ENCODE measurements at regions not wholly inside any gene's neighbourhood (a gene's known extent, or its start where the extent isn't known, plus 50 kb on each side); places are given as distances from the start of the nearest gene placed in this dataset.

DNA sequence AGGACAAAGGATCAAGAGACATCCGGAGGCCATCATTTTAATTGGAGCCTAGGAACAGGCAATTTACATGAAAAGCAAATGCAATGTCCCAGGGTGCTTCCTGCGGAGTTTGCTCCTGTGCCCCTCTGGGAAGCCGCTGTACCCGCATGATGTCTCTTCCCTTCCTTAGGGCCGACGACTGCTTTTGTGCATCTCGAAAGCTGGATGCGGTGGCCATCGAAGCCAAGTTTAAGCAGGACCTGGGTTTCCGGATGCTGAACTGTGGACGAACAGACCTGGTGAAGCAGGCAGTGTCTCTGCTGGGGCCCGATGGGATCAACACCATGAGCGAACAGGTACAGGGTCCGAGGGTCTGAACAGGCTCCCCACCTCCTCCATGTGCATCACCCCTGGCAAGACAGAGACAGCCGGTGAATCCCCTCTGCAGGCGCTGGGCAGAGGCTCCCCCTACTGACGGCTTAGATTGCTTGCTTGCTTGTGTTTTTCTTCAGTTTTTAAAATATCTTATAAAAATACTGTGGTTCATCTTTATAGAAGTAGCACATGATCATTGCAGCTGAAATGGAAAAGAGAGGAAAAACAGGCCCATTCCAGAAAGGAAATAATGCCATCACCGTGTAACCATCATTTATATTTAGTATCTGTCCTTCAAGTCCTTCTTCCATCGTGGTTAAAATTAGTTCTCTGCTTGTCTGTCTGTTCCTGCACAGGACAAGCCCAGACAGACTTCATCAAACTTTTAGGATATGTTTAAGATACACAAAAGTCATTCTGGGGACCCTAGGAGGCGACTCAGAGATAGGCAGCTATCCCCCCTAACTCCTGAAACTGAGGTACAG, 75.4 kb upstream of the PWP1 start:
- Histone ChIP-seq H3K79me2 (ENCODE audit: control insufficient read depth, insufficient read depth, low read length) (no peaks in the 10 kb centered on the region), H3K4me1 (replicated peaks in 1 of 2; ENCODE audit: control insufficient read depth in 2 of 2, insufficient read depth in 2 of 2, low read length in 2 of 2) (no peaks in the 10 kb centered on the region; a peak in 1 of 5 replicates), H2AFZ (ENCODE audit: low read depth, low read length) (no peak overlapping the region), H4K20me1 (replicated peaks; ENCODE audit: control insufficient read depth, insufficient read depth, low read length) (0 out of 2 replicates have a peak, but pooled peaks cover 4% of the 10 kb centered on the region), H3K36me3 (ENCODE audit: control insufficient read depth, insufficient read depth, low read length) (no peaks in the 10 kb centered on the region), H3K27ac (ENCODE audit: extremely low read depth, low read depth, low read length) (no peak overlapping the region), H3K9ac (ENCODE audit: insufficient read depth in 1 of 2, low read depth in 2 of 2, low read length in 2 of 2) (no peak overlapping the region), H3K4me3 (no peak overlapping the region), H3K4me2 (ENCODE audit: insufficient read depth, low read length) (no peak overlapping the region), H3K9me3 (replicated peaks; ENCODE audit: control insufficient read depth, insufficient read depth, low read depth, low read length) (no peaks in the 10 kb centered on the region), H3K27me3 (ENCODE audit: control insufficient read depth in 2 of 2, insufficient read depth in 2 of 2, low read length in 2 of 2) (peaks cover 28 to 34% of the 10 kb centered on the region in 2 experiments; a peak in 4 of 5 replicates), H3K9me1 (ENCODE audit: control insufficient read depth, insufficient read depth, low read length) (no peaks in the 10 kb centered on the region)
- 10% methylated on average over 20 of the region's 20 CpGs for WGBS (ENCODE audit: insufficient coverage, low coverage, missing lambda C conversion rate)
- TF ChIP-seq COPS2 (conservative IDR thresholded peaks at IDR 0.05) (no peak), RAD21 (CRISPR knock-in tag; conservative IDR thresholded peaks at IDR 0.05 in 1 of 2, IDR thresholded peaks at IDR 0.05 in 1 of 2) (peak; percentile 11 to 52; a peak in 1 of 4 replicates), CTCFL (IDR thresholded peaks at IDR 0.05; ENCODE audit: borderline replicate concordance, insufficient read depth, low read depth, low read length, poor library complexity, severe bottlenecking) (peak; percentile 28), PML (IDR thresholded peaks at IDR 0.05; ENCODE audit: low read length) (no peak)
- TF ChIP-seq, protein P1, sequence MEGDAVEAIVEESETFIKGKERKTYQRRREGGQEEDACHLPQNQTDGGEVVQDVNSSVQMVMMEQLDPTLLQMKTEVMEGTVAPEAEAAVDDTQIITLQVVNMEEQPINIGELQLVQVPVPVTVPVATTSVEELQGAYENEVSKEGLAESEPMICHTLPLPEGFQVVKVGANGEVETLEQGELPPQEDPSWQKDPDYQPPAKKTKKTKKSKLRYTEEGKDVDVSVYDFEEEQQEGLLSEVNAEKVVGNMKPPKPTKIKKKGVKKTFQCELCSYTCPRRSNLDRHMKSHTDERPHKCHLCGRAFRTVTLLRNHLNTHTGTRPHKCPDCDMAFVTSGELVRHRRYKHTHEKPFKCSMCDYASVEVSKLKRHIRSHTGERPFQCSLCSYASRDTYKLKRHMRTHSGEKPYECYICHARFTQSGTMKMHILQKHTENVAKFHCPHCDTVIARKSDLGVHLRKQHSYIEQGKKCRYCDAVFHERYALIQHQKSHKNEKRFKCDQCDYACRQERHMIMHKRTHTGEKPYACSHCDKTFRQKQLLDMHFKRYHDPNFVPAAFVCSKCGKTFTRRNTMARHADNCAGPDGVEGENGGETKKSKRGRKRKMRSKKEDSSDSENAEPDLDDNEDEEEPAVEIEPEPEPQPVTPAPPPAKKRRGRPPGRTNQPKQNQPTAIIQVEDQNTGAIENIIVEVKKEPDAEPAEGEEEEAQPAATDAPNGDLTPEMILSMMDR (IDR thresholded peaks at IDR 0.05 in 2 of 3, conservative IDR thresholded peaks at IDR 0.05 in 1 of 3; ENCODE audit: insufficient read depth in 2 of 3, low read depth in 1 of 3, low read length in 3 of 3), result peak; percentile 68 to 75 (median 70)
- intact Hi-C loops (cut with micrococcal nuclease), result loop anchor here (5.0 kb wide), 1 partner anchor 163 kb away; no protein-coding TSS in a partner anchor
- CTCF ChIA-PET (ENCODE audit: low intra/inter-chr PET ratio), result interaction anchor here (0.6 to 0.8 kb wide), 2 partner anchors 432 to 484 kb away, joined by 3 read pairs; no protein-coding TSS in a partner anchor
- DNase-seq (ENCODE audit: extremely low read depth in 1 of 4, low spot score in 3 of 4) (peak; percentile 20 to 50 (median 34)), FAIRE-seq (peak; percentile 72), ATAC-seq (peak; percentile 65)
- BruUV-seq (replicated peaks), result no TSS peak
- in situ Hi-C loops (cut with MboI), result loop anchor here (5.0 to 25.0 kb wide), 2 partner anchors 478 to 673 kb away; no protein-coding TSS in a partner anchor
- POLR2A ChIA-PET, result no interaction called here
